ENCODE measurements at regions not wholly inside any gene's neighbourhood (a gene's known extent, or its start where the extent isn't known, plus 50 kb on each side); places are given as distances from the start of the nearest gene placed in this dataset.

GRCh38 chr9:86732514-86733171, 214.7 kb downstream of the GAS1 start:
- H3K27ac Mint-ChIP-seq: no peak overlapping the region
- ChIA-PET CTCF (no interaction called here), POLR2A (no interaction called here)
- H3K27me3 Mint-ChIP-seq: no peaks in the 10 kb centered on the region
- intact Hi-C loops (cut with DNase I, micrococcal nuclease): no loop called here
- no peaks in the 10 kb centered on the region for H3K36me3 Mint-ChIP-seq (ENCODE audit: low read depth)
- H3K4me3 Mint-ChIP-seq: no peak overlapping the region
- ATAC-seq: no peak
- H3K9me3 Mint-ChIP-seq (ENCODE audit: low read depth): no peaks in the 10 kb centered on the region
- DNase-seq: no peak
- H3K4me1 Mint-ChIP-seq: no peaks in the 10 kb centered on the region

- ChIA-PET POLR2A (no interaction called here), CTCF (interaction anchor here (0.6 kb wide), 1 partner anchor 1937 kb away, joined by 3 read pairs; no protein-coding TSS in a partner anchor)
- Mint-ChIP-seq H3K4me1 (no peaks in the 10 kb centered on the region), H3K36me3 (ENCODE audit: low read depth) (no peaks in the 10 kb centered on the region), H3K4me3 (no peak overlapping the region), H3K9me3 (ENCODE audit: low read depth) (no peaks in the 10 kb centered on the region), H3K27ac (no peak overlapping the region), H3K27me3 (no peaks in the 10 kb centered on the region)
- intact Hi-C loops (cut with DNase I, micrococcal nuclease): no loop called here
- ATAC-seq (no peak), DNase-seq (no peak)
Measured at GRCh38 chr9:86731511-86732063, 215.7 kb downstream of the GAS1 start.

GRCh38 chr9:86730163-86730928, 217.0 kb downstream of the GAS1 start:
- H3K4me3 Mint-ChIP-seq: no peak overlapping the region
- intact Hi-C loops (cut with DNase I, micrococcal nuclease): no loop called here
- no peak for DNase-seq
- no peaks in the 10 kb centered on the region for H3K36me3 Mint-ChIP-seq (ENCODE audit: low read depth)
- POLR2A ChIA-PET: no interaction called here
- ATAC-seq: no peak
- CTCF ChIA-PET: no interaction called here
- no peaks in the 10 kb centered on the region for H3K27me3 Mint-ChIP-seq
- H3K9me3 Mint-ChIP-seq (ENCODE audit: low read depth): no peaks in the 10 kb centered on the region
- H3K4me1 Mint-ChIP-seq: no peaks in the 10 kb centered on the region
- H3K27ac Mint-ChIP-seq: no peak overlapping the region

- no peak for ATAC-seq
- POLR2A ChIA-PET: no interaction called here
- no peak for DNase-seq
- Mint-ChIP-seq H3K27ac (no peak overlapping the region), H3K36me3 (ENCODE audit: low read depth) (no peaks in the 10 kb centered on the region), H3K9me3 (ENCODE audit: low read depth) (no peaks in the 10 kb centered on the region), H3K4me1 (peaks cover 5% of the 10 kb centered on the region), H3K27me3 (peaks cover 1% of the 10 kb centered on the region), H3K4me3 (no peak overlapping the region)
- intact Hi-C loops (cut with DNase I, micrococcal nuclease): no loop called here
- CTCF ChIA-PET: no interaction called here
Measured at GRCh38 chr9:86724529-86724928, 222.8 kb downstream of the GAS1 start.

GRCh38 chr9:86723346-86723745, 224.0 kb downstream of the GAS1 start:
- H3K27me3 Mint-ChIP-seq: peaks cover 1% of the 10 kb centered on the region
- H3K36me3 Mint-ChIP-seq (ENCODE audit: low read depth): no peaks in the 10 kb centered on the region
- peaks cover 5% of the 10 kb centered on the region for H3K4me1 Mint-ChIP-seq
- ATAC-seq (no peak), DNase-seq (peak; percentile 12)
- no peak overlapping the region for H3K27ac Mint-ChIP-seq
- no peak overlapping the region for H3K4me3 Mint-ChIP-seq
- intact Hi-C loops (cut with DNase I, micrococcal nuclease): no loop called here
- POLR2A ChIA-PET: no interaction called here
- CTCF ChIA-PET: no interaction called here
- H3K9me3 Mint-ChIP-seq (ENCODE audit: low read depth): no peaks in the 10 kb centered on the region

DNA sequence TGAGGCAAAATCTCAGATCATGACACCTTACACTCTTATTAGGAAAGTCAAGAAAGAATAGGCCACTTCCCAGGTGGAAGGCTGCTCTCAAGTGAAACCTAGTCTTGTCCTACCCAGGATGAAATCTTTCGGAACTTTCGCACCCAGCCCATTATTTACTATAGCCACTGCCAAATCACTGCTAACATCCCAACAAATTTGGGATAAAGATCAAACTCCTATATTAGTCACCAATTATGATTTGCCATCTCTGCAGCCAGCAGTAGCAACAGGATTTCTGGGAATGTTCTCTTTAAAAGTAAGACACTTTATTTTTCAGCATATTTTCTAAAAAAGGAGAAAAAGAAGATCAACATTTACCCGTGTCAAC, 224.6 kb downstream of the GAS1 start:
- H3K4me3 Mint-ChIP-seq: no peak overlapping the region
- no peaks in the 10 kb centered on the region for H3K36me3 Mint-ChIP-seq (ENCODE audit: low read depth)
- H3K9me3 Mint-ChIP-seq (ENCODE audit: low read depth): no peaks in the 10 kb centered on the region
- intact Hi-C loops (cut with DNase I, micrococcal nuclease): no loop called here
- peaks cover 1% of the 10 kb centered on the region for H3K27me3 Mint-ChIP-seq
- POLR2A ChIA-PET: no interaction called here
- no peak overlapping the region for H3K27ac Mint-ChIP-seq
- CTCF ChIA-PET: no interaction called here
- ATAC-seq: no peak
- peaks cover 5% of the 10 kb centered on the region for H3K4me1 Mint-ChIP-seq
- no peak for DNase-seq

DNA sequence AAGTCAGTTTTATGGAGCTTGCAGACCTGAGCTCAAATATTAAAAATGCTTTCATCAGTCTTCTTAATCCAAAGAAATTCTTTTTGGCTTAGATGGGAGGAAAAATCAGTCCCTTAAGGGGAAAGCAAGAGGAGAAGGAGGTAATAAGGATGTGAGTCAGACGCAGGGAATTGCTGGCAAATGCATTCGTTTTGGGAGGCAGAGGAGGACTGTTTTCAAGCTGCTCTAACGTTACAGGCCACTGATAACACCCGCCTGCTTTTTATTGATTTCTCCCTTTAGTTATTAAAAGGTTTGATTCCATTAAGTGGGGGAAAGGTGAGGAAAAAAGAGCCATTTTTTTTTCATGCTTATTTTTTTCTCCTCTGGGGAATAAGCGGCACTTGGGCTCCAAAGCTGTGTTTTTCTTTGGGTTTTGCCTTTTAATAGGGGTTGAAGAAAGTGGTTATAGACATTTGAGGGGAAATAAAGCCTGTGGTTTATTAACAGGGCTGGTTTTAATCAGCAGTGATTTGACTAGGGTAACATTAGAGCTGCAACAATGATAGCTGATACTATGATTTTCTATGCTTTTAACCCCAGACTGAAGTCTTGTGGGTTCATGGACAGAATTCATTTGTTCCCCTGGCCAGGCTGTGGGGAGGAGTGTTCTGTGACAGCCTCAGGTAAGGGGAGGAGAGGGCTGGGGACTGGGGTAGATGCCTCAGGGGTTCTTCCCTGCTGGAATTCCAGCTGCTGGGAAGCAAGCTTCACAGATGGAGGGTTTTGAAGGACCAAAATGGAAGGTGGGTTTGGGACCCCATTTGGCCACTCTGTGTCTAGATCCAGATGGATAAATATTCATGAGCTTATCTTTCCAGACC, 225.2 kb downstream of the GAS1 start:
- CTCF ChIA-PET: no interaction called here
- peaks cover 5% of the 10 kb centered on the region for H3K27me3 Mint-ChIP-seq
- DNase-seq: no peak
- no peak for ATAC-seq
- no peak overlapping the region for H3K27ac Mint-ChIP-seq
- intact Hi-C loops (cut with DNase I, micrococcal nuclease): no loop called here
- POLR2A ChIA-PET: no interaction called here
- peaks cover 5% of the 10 kb centered on the region for H3K4me1 Mint-ChIP-seq
- H3K9me3 Mint-ChIP-seq (ENCODE audit: low read depth): no peaks in the 10 kb centered on the region
- no peak overlapping the region for H3K4me3 Mint-ChIP-seq
- H3K36me3 Mint-ChIP-seq (ENCODE audit: low read depth): no peaks in the 10 kb centered on the region

DNA sequence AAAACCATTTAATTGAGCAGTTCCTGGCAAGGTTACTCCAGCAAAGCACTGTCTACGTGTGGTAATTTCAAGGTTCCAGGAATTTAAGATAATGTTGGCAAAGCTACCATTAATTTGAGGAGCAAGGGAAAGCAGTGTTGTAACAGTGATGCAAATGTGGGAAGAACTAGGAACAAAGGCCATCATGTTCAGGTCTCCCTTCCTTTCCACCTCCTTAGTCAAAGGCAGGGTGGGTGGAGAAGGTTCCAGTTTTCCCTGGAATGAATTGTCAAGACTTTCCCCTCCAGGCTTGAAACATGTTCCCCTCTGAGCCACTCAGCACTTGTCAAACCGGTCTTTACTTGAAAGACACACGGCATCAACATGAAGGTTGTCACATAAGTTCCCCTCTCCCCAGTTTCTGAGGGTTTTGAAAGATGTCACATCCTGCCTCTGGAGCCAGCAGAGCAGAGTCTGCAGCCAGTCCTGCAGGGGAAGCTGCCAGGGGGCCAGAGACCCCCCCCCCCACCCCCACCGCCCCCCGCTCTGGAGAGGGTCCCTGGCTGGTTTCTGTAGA, 226.0 kb downstream of the GAS1 start:
- Mint-ChIP-seq H3K9me3 (ENCODE audit: low read depth) (no peaks in the 10 kb centered on the region), H3K4me1 (peaks cover 5% of the 10 kb centered on the region), H3K4me3 (no peak overlapping the region), H3K27ac (no peak overlapping the region), H3K36me3 (ENCODE audit: low read depth) (no peaks in the 10 kb centered on the region), H3K27me3 (peaks cover 6% of the 10 kb centered on the region)
- POLR2A ChIA-PET: no interaction called here
- CTCF ChIA-PET: no interaction called here
- no peak for ATAC-seq
- intact Hi-C loops (cut with DNase I, micrococcal nuclease): no loop called here
- no peak for DNase-seq

- no peak overlapping the region for H3K27ac Mint-ChIP-seq
- H3K9me3 Mint-ChIP-seq (ENCODE audit: low read depth): no peaks in the 10 kb centered on the region
- no peak overlapping the region for H3K4me3 Mint-ChIP-seq
- ChIA-PET POLR2A (no interaction called here), CTCF (no interaction called here)
- DNase-seq: no peak
- peaks cover 5% of the 10 kb centered on the region for H3K4me1 Mint-ChIP-seq
- intact Hi-C loops (cut with DNase I, micrococcal nuclease): no loop called here
- peaks cover 11% of the 10 kb centered on the region for H3K27me3 Mint-ChIP-seq
- no peaks in the 10 kb centered on the region for H3K36me3 Mint-ChIP-seq (ENCODE audit: low read depth)
- no peak for ATAC-seq
Measured at GRCh38 chr9:86720639-86721225, 226.6 kb downstream of the GAS1 start.

- intact Hi-C loops (cut with DNase I, micrococcal nuclease): no loop called here
- Mint-ChIP-seq H3K4me3 (no peak overlapping the region), H3K27ac (no peak overlapping the region), H3K9me3 (ENCODE audit: low read depth) (no peaks in the 10 kb centered on the region), H3K27me3 (peaks cover 12% of the 10 kb centered on the region), H3K4me1 (peaks cover 4% of the 10 kb centered on the region), H3K36me3 (ENCODE audit: low read depth) (no peaks in the 10 kb centered on the region)
- ATAC-seq (no peak), DNase-seq (no peak)
- POLR2A ChIA-PET: no interaction called here
- CTCF ChIA-PET: no interaction called here
Measured at GRCh38 chr9:86718388-86719049, 228.8 kb downstream of the GAS1 start.

GRCh38 chr9:86716326-86716922, 230.9 kb downstream of the GAS1 start:
- ChIA-PET CTCF (no interaction called here), POLR2A (interaction anchor here (0.6 kb wide), 1 partner anchor 651 kb away, joined by 4 read pairs; no protein-coding TSS in a partner anchor)
- Mint-ChIP-seq H3K36me3 (ENCODE audit: low read depth) (no peaks in the 10 kb centered on the region), H3K4me3 (no peak overlapping the region), H3K9me3 (ENCODE audit: low read depth) (no peaks in the 10 kb centered on the region), H3K27ac (no peak overlapping the region), H3K27me3 (peaks cover 11% of the 10 kb centered on the region), H3K4me1 (no peaks in the 10 kb centered on the region)
- ATAC-seq: no peak
- intact Hi-C loops (cut with DNase I, micrococcal nuclease): no loop called here
- DNase-seq: no peak

Measured in activated CD4-positive, alpha-beta T cell treated with anti-CD3 and anti-CD28 coated beads for 36 hours (primary cell).